Spleen (tissue), 7 donors: ENCODE measurements at regions not wholly inside any gene's neighbourhood (a gene's known extent, or its start where the extent isn't known, plus 50 kb on each side); places are given as distances from the start of the nearest gene placed in this dataset.

Experiments used
- CTCF ChIP-seq, 11 experiments: fragments of 200-600 bp in 7 of 11; fragments of 450-650 bp in 4 of 11; sonication (generic) in 4 of 11; IDR thresholded peaks in 8 of 11; conservative IDR thresholded peaks in 3 of 11; 1 replicate in 7 of 11; 2 replicates in 4 of 11; pipeline versions ENCODE4 v1.4.0 to v1.8.0; 2016 to 2021; ENCODE audit warnings: antibody characterized with exemption in 11 of 11, inconsistent platforms in 4 of 11, mild to moderate bottlenecking in 1 of 11
- POLR2A ChIP-seq, 3 donors: fragments of 450-650 bp; IDR thresholded peaks; one replicate each; pipeline ENCODE4 v1.5.1; 2017; ENCODE audit warnings: antibody characterized with exemption in 3 of 3, mild to moderate bottlenecking in 1 of 3
- donor health status: DM: no; HTN: no; CAD: no; lungs with moderate emphysema.
- donor health status: DM: no; HTN: no; CAD: no.
- donor health status: DM: no; HTN: no; CAD: no.

- TF ChIP-seq CTCF (IDR thresholded peaks at IDR 0.05 in 8 of 11, conservative IDR thresholded peaks at IDR 0.05 in 3 of 11) (no peak), POLR2A (IDR thresholded peaks at IDR 0.05) (no peak)
These were observed 256.3 kb upstream of the SDK2 start for GRCh38 chr17:73900516-73900915.
